PC-9 (cell line): ENCODE measurements at regions not wholly inside any gene's neighbourhood (a gene's known extent, or its start where the extent isn't known, plus 50 kb on each side); places are given as distances from the start of the nearest gene placed in this dataset.

Experiments
- BruUV-seq: library from RNA; stranded (reverse); fragments of 400-500 nt; replicated peaks from 2 replicates; lab custom pipeline; 2021; lab: Mats Ljungman, UMichigan
- CTCF ChIA-PET: fragments of 300-600 bp; sonication (Branson Sonifier 250); formaldehyde crosslinking; loops from one replicate; lab custom pipeline; 2022; ENCODE audit warnings: antibody characterized with exemption; lab: Charles Lee
- POLR2A ChIA-PET: fragments of 300-600 bp; sonication (Branson Sonifier 250); formaldehyde crosslinking; loops from one replicate; lab custom pipeline; 2022; ENCODE audit warnings: antibody characterized with exemption; ENCODE audit not compliant: unreplicated experiment; lab: Charles Lee
- DNase-seq, 2 experiments: peaks; one replicate each; pipeline versions ENCODE4 v3.0.0 to v3.0.0-alpha.2; 2015 to 2022; ENCODE audit warnings: mixed read lengths in 1 of 2
- H2AFZ ChIP-seq: fragments of 200-600 bp; sonication (generic); 2 replicates; pipeline ENCODE4 v1.8.1; 2017; ENCODE audit warnings: antibody characterized with exemption
- H3F3A ChIP-seq: fragments of 200-600 bp; sonication (generic); 2 replicates; pipeline ENCODE4 v1.8.1; 2017; ENCODE audit warnings: antibody characterized with exemption, mild to moderate bottlenecking, low read depth; ENCODE audit not compliant: insufficient read depth
- H3K27ac ChIP-seq: fragments of 200-600 bp; sonication (generic); 2 replicates; pipeline ENCODE4 v1.6.1; 2016; ENCODE audit warnings: mixed run types
- H3K27me3 ChIP-seq: fragments of 200-600 bp; sonication (generic); 2 replicates; pipeline ENCODE4 v1.6.1; 2016; ENCODE audit warnings: low read depth, mixed run types; ENCODE audit not compliant: insufficient read depth
- H3K36me3 ChIP-seq: fragments of 200-600 bp; sonication (generic); 2 replicates; pipeline ENCODE4 v1.6.1; 2016; ENCODE audit warnings: low read depth, mixed run types
- H3K4me1 ChIP-seq: fragments of 200-600 bp; sonication (generic); replicated peaks from 2 replicates; pipeline ENCODE4 v1.6.1; 2016; ENCODE audit warnings: mixed run types; ENCODE audit not compliant: insufficient read depth
- H3K4me2 ChIP-seq: fragments of 200-600 bp; sonication (generic); 2 replicates; pipeline ENCODE4 v1.6.1; 2017; ENCODE audit warnings: mixed run types
- H3K4me3 ChIP-seq: fragments of 200-600 bp; sonication (generic); 2 replicates; pipeline ENCODE4 v1.6.1; 2016; ENCODE audit warnings: mixed run types
- H3K79me2 ChIP-seq: fragments of 200-600 bp; sonication (generic); 2 replicates; pipeline ENCODE4 v1.6.1; 2017; ENCODE audit warnings: low read depth, mixed run types
- H3K9me2 ChIP-seq: fragments of 200-600 bp; sonication (generic); 2 replicates; pipeline ENCODE4 v1.8.1; 2017; ENCODE audit warnings: mild to moderate bottlenecking; ENCODE audit not compliant: insufficient read depth
- H3K9me3 ChIP-seq: fragments of 200-600 bp; sonication (generic); 2 replicates; pipeline ENCODE4 v1.8.1; 2016; ENCODE audit warnings: low read depth; ENCODE audit not compliant: insufficient read depth
- H4K20me1 ChIP-seq: fragments of 200-600 bp; sonication (generic); 2 replicates; pipeline ENCODE4 v1.8.1; 2017; ENCODE audit not compliant: insufficient read depth
- CTCF ChIP-seq: fragments of 200-600 bp; sonication (generic); conservative IDR thresholded peaks from 2 replicates; pipeline ENCODE4 v1.6.1; 2017; ENCODE audit warnings: mixed run types, antibody characterized with exemption, mild to moderate bottlenecking, moderate library complexity
- EZH2 ChIP-seq: fragments of 200-600 bp; sonication (generic); IDR thresholded peaks from 2 replicates; pipeline ENCODE4 v1.8.0; 2017; ENCODE audit warnings: antibody characterized with exemption, low read depth
- intact Hi-C: fragments of 100-400 bp; cut with micrococcal nuclease; formaldehyde crosslinking; loops from one replicate; pipeline ENCODE4 v1.10.0; 2022; ENCODE audit not compliant: unreplicated experiment

- no TSS peak for BruUV-seq
- H4K20me1 ChIP-seq = no peaks in the 10 kb centered on the region
- DNase-seq = no peak
- no peaks in the 10 kb centered on the region for H3K4me1 ChIP-seq
- ChIA-PET CTCF (no interaction called here), POLR2A (no interaction called here)
- TF ChIP-seq CTCF (no peak), EZH2 (no peak)
- H3K27me3 ChIP-seq = no peaks in the 10 kb centered on the region
- H3K4me3 ChIP-seq = no peak overlapping the region
- no peaks in the 10 kb centered on the region for H3F3A ChIP-seq
- H2AFZ ChIP-seq = no peak overlapping the region
- no peaks in the 10 kb centered on the region for H3K79me2 ChIP-seq
- H3K36me3 ChIP-seq = no peaks in the 10 kb centered on the region
- H3K9me2 ChIP-seq = no peaks in the 10 kb centered on the region
- intact Hi-C loops = no loop called here
- H3K4me2 ChIP-seq = no peak overlapping the region
- H3K9me3 ChIP-seq = no peaks in the 10 kb centered on the region; the same call in 1 of the 2 replicates
- H3K27ac ChIP-seq = no peak overlapping the region
These were observed 72.0 kb downstream of the ACTBL2 start for GRCh38 chr5:57410374-57411320.

GRCh38 chr5:57408714-57409113 lies 73.9 kb downstream of the ACTBL2 start:
- ChIA-PET CTCF (no interaction called here), POLR2A (no interaction called here)
- H3K36me3 ChIP-seq = no peaks in the 10 kb centered on the region
- no peak for TF ChIP-seq CTCF
- TF ChIP-seq EZH2 = no peak
- H3K9me2 ChIP-seq = no peaks in the 10 kb centered on the region
- no peak overlapping the region for H3K27ac ChIP-seq
- no peak for DNase-seq
- H3F3A ChIP-seq = no peaks in the 10 kb centered on the region
- no peaks in the 10 kb centered on the region; the same call in 1 of the 2 replicates for H3K9me3 ChIP-seq
- no peak overlapping the region for H2AFZ ChIP-seq
- H3K27me3 ChIP-seq = no peaks in the 10 kb centered on the region
- H3K4me1 ChIP-seq = no peaks in the 10 kb centered on the region
- no peaks in the 10 kb centered on the region for H3K79me2 ChIP-seq
- H3K4me3 ChIP-seq = no peak overlapping the region
- BruUV-seq = no TSS peak
- no peak overlapping the region for H3K4me2 ChIP-seq
- intact Hi-C loops = no loop called here
- no peaks in the 10 kb centered on the region for H4K20me1 ChIP-seq

GRCh38 chr5:57408285-57408684 lies 74.3 kb downstream of the ACTBL2 start:
- H4K20me1 ChIP-seq = no peaks in the 10 kb centered on the region
- no peak for DNase-seq
- BruUV-seq = no TSS peak
- intact Hi-C loops = no loop called here
- no peaks in the 10 kb centered on the region for H3K9me2 ChIP-seq
- no peak overlapping the region for H3K4me2 ChIP-seq
- no peaks in the 10 kb centered on the region for H3K79me2 ChIP-seq
- H3K4me1 ChIP-seq = no peaks in the 10 kb centered on the region
- TF ChIP-seq EZH2 (no peak), CTCF (no peak)
- H3K36me3 ChIP-seq = no peaks in the 10 kb centered on the region
- H3F3A ChIP-seq = no peaks in the 10 kb centered on the region
- CTCF ChIA-PET = no interaction called here
- H3K27ac ChIP-seq = no peak overlapping the region
- POLR2A ChIA-PET = no interaction called here
- H3K27me3 ChIP-seq = no peaks in the 10 kb centered on the region
- H3K4me3 ChIP-seq = no peak overlapping the region
- no peak overlapping the region for H2AFZ ChIP-seq
- H3K9me3 ChIP-seq = no peaks in the 10 kb centered on the region; the same call in 1 of the 2 replicates
